ENCODE measurements at regions not wholly inside any gene's neighbourhood (a gene's known extent, or its start where the extent isn't known, plus 50 kb on each side); places are given as distances from the start of the nearest gene placed in this dataset.

- POLR2A ChIA-PET, result no interaction called here
- Mint-ChIP-seq H3K27ac (ENCODE audit: low read depth, unreplicated experiment) (no peak overlapping the region), H3K9me3 (ENCODE audit: unreplicated experiment) (peaks cover 7% of the 10 kb centered on the region), H3K4me1 (ENCODE audit: insufficient read depth, unreplicated experiment) (no peaks in the 10 kb centered on the region), H3K36me3 (ENCODE audit: insufficient read depth, unreplicated experiment) (no peaks in the 10 kb centered on the region), H3K27me3 (ENCODE audit: insufficient read depth, unreplicated experiment) (peaks cover 36% of the 10 kb centered on the region), H3K4me3 (ENCODE audit: unreplicated experiment) (no peak overlapping the region)
- no TSS peak for BruUV-seq (replicated peaks)
- no peak for TF ChIP-seq CTCF (IDR thresholded peaks at IDR 0.05; ENCODE audit: unreplicated experiment)
- CTCF ChIA-PET, result no interaction called here
- intact Hi-C loops (cut with micrococcal nuclease), result no loop called here
- DNase-seq (ENCODE audit: unreplicated experiment), result no peak
These were observed 237.5 kb upstream of the GEMIN8 start for GRCh38 chrX:14267216-14267615.

- H3K27me3 Mint-ChIP-seq (ENCODE audit: insufficient read depth, unreplicated experiment), result peaks cover 36% of the 10 kb centered on the region
- POLR2A ChIA-PET, result no interaction called here
- no peak for TF ChIP-seq CTCF (IDR thresholded peaks at IDR 0.05; ENCODE audit: unreplicated experiment)
- no TSS peak for BruUV-seq (replicated peaks)
- CTCF ChIA-PET, result no interaction called here
- H3K4me1 Mint-ChIP-seq (ENCODE audit: insufficient read depth, unreplicated experiment), result no peaks in the 10 kb centered on the region
- no peaks in the 10 kb centered on the region for H3K36me3 Mint-ChIP-seq (ENCODE audit: insufficient read depth, unreplicated experiment)
- H3K9me3 Mint-ChIP-seq (ENCODE audit: unreplicated experiment), result peaks cover 7% of the 10 kb centered on the region
- DNase-seq (ENCODE audit: unreplicated experiment), result no peak
- intact Hi-C loops (cut with micrococcal nuclease), result no loop called here
- H3K4me3 Mint-ChIP-seq (ENCODE audit: unreplicated experiment), result no peak overlapping the region
- H3K27ac Mint-ChIP-seq (ENCODE audit: low read depth, unreplicated experiment), result no peak overlapping the region
These were observed 237.0 kb upstream of the GEMIN8 start for GRCh38 chrX:14266705-14267104.

GRCh38 chrX:14243823-14244222 lies 214.1 kb upstream of the GEMIN8 start:
- ChIA-PET CTCF (interaction anchor here (1.3 kb wide), 1 partner anchor 55 kb away, joined by 3 read pairs; no protein-coding TSS in a partner anchor), POLR2A (no interaction called here)
- BruUV-seq (replicated peaks), result no TSS peak
- Mint-ChIP-seq H3K4me3 (ENCODE audit: unreplicated experiment) (no peak overlapping the region), H3K27me3 (ENCODE audit: insufficient read depth, unreplicated experiment) (peaks cover 49% of the 10 kb centered on the region), H3K9me3 (ENCODE audit: unreplicated experiment) (no peaks in the 10 kb centered on the region), H3K4me1 (ENCODE audit: insufficient read depth, unreplicated experiment) (no peaks in the 10 kb centered on the region), H3K27ac (ENCODE audit: low read depth, unreplicated experiment) (no peak overlapping the region), H3K36me3 (ENCODE audit: insufficient read depth, unreplicated experiment) (no peaks in the 10 kb centered on the region)
- no peak for DNase-seq (ENCODE audit: unreplicated experiment)
- no peak for TF ChIP-seq CTCF (IDR thresholded peaks at IDR 0.05; ENCODE audit: unreplicated experiment)
- intact Hi-C loops (cut with micrococcal nuclease), result no loop called here

- intact Hi-C loops (cut with micrococcal nuclease), result no loop called here
- Mint-ChIP-seq H3K9me3 (ENCODE audit: unreplicated experiment) (no peaks in the 10 kb centered on the region), H3K36me3 (ENCODE audit: insufficient read depth, unreplicated experiment) (no peaks in the 10 kb centered on the region), H3K27me3 (ENCODE audit: insufficient read depth, unreplicated experiment) (peaks cover 79% of the 10 kb centered on the region), H3K4me3 (ENCODE audit: unreplicated experiment) (no peak overlapping the region), H3K27ac (ENCODE audit: low read depth, unreplicated experiment) (no peak overlapping the region), H3K4me1 (ENCODE audit: insufficient read depth, unreplicated experiment) (no peaks in the 10 kb centered on the region)
- DNase-seq (ENCODE audit: unreplicated experiment), result peak; percentile 56
- BruUV-seq (replicated peaks), result no TSS peak
- no peak for TF ChIP-seq CTCF (IDR thresholded peaks at IDR 0.05; ENCODE audit: unreplicated experiment)
- ChIA-PET CTCF (no interaction called here), POLR2A (no interaction called here)
These were observed 205.3 kb upstream of the GEMIN8 start for GRCh38 chrX:14235004-14235403.
